H9 (cell line): ENCODE measurements at regions not wholly inside any gene's neighbourhood (a gene's known extent, or its start where the extent isn't known, plus 50 kb on each side); places are given as distances from the start of the nearest gene placed in this dataset.

Experiments
- DNase-seq: peaks from one replicate; pipeline ENCODE4 v3.0.0-alpha.2; 2017
- H2AFZ ChIP-seq: one replicate; pipeline ENCODE4 v1.6.1; 2013; ENCODE audit warnings: mild to moderate bottlenecking, low read length, control low read depth, moderate library complexity
- H2AK5ac ChIP-seq: 2 replicates; pipeline ENCODE4 v1.6.1; 2013; ENCODE audit warnings: low read length, control low read depth, mixed read lengths; ENCODE audit not compliant: insufficient read length
- H2BK120ac ChIP-seq: one replicate; pipeline ENCODE4 v1.6.1; 2013; ENCODE audit warnings: low read depth, mild to moderate bottlenecking, low read length, control low read depth, inconsistent platforms; ENCODE audit not compliant: poor library complexity, severe bottlenecking
- H2BK12ac ChIP-seq: 2 replicates; pipeline ENCODE4 v1.6.1; 2013; ENCODE audit warnings: low read length, control low read depth, mixed read lengths, low read depth; ENCODE audit not compliant: insufficient read length
- H2BK15ac ChIP-seq: 2 replicates; pipeline ENCODE4 v1.6.1; 2013; ENCODE audit warnings: low read depth, low read length, control low read depth
- H2BK20ac ChIP-seq: one replicate; pipeline ENCODE4 v1.6.1; 2013; ENCODE audit warnings: low read depth, mild to moderate bottlenecking, low read length, control low read depth, inconsistent platforms; ENCODE audit not compliant: poor library complexity, severe bottlenecking
- H2BK5ac ChIP-seq: 2 replicates; pipeline ENCODE4 v1.6.1; 2013; ENCODE audit warnings: low read length, control low read depth, mixed read lengths; ENCODE audit not compliant: insufficient read length
- H3K14ac ChIP-seq: 2 replicates; pipeline ENCODE4 v1.6.1; 2013; ENCODE audit warnings: low read length, control low read depth; ENCODE audit not compliant: insufficient read depth
- H3K18ac ChIP-seq: 2 replicates; pipeline ENCODE4 v1.6.1; 2013; ENCODE audit warnings: low read depth, mild to moderate bottlenecking, mixed read lengths, low read length, control low read depth; ENCODE audit not compliant: insufficient read length
- H3K23ac ChIP-seq: 2 replicates; pipeline ENCODE4 v1.6.1; 2013; ENCODE audit warnings: low read length, control low read depth, mixed read lengths, low read depth; ENCODE audit not compliant: insufficient read length
- H3K23me2 ChIP-seq: 2 replicates; pipeline ENCODE4 v1.6.1; 2013; ENCODE audit warnings: low read depth, mild to moderate bottlenecking, mixed read lengths, low read length, control low read depth; ENCODE audit not compliant: insufficient read length, poor library complexity, severe bottlenecking
- H3K27ac ChIP-seq: 2 replicates; pipeline ENCODE4 v1.5.1; 2013; ENCODE audit warnings: low read length, control low read depth, mixed read lengths, low read depth; ENCODE audit not compliant: insufficient read length
- H3K27me3 ChIP-seq: 2 replicates; pipeline ENCODE4 v1.6.1; 2013; ENCODE audit warnings: low read length, control low read depth, inconsistent platforms; ENCODE audit not compliant: insufficient read depth
- H3K4ac ChIP-seq: 2 replicates; pipeline ENCODE4 v1.6.1; 2013; ENCODE audit warnings: low read depth, mild to moderate bottlenecking, control low read depth, inconsistent platforms, low read length, moderate library complexity
- H3K4me1 ChIP-seq: 2 replicates; pipeline ENCODE4 v1.6.1; 2013; ENCODE audit warnings: low read length, control low read depth, inconsistent platforms; ENCODE audit not compliant: insufficient read depth
- H3K4me2 ChIP-seq: 2 replicates; pipeline ENCODE4 v1.6.1; 2013; ENCODE audit warnings: low read length, control low read depth, mixed read lengths; ENCODE audit not compliant: insufficient read length, insufficient read depth
- H3K56ac ChIP-seq: 2 replicates; pipeline ENCODE4 v1.6.1; 2013; ENCODE audit warnings: low read depth, mild to moderate bottlenecking, mixed read lengths, low read length, control low read depth; ENCODE audit not compliant: insufficient read length
- H3K79me1 ChIP-seq: 2 replicates; pipeline ENCODE4 v1.6.1; 2013; ENCODE audit warnings: low read depth, mild to moderate bottlenecking, moderate library complexity, low read length, control low read depth, inconsistent platforms; ENCODE audit not compliant: insufficient read depth, poor library complexity, severe bottlenecking
- H3K79me2 ChIP-seq: 2 replicates; pipeline ENCODE4 v1.6.1; 2013; ENCODE audit warnings: low read length, control low read depth, inconsistent platforms; ENCODE audit not compliant: insufficient read depth
- H3K9ac ChIP-seq: 2 replicates; pipeline ENCODE4 v1.6.1; 2013; ENCODE audit warnings: low read length, control low read depth, mixed read lengths; ENCODE audit not compliant: insufficient read length; ENCODE audit errors: extremely low read depth
- H3K9me3 ChIP-seq: one replicate; pipeline ENCODE4 v1.6.1; 2013; ENCODE audit warnings: low read depth, low read length, inconsistent platforms; ENCODE audit not compliant: control insufficient read depth
- H3T11ph ChIP-seq: one replicate; pipeline ENCODE4 v1.6.1; 2013; ENCODE audit warnings: mild to moderate bottlenecking, low read length, control low read depth, inconsistent platforms
- H4K20me1 ChIP-seq: one replicate; pipeline ENCODE4 v1.6.1; 2013; ENCODE audit not compliant: control insufficient read depth, insufficient read length, insufficient read depth
- H4K5ac ChIP-seq: 2 replicates; pipeline ENCODE4 v1.6.1; 2013; ENCODE audit warnings: low read depth, mild to moderate bottlenecking, mixed read lengths, low read length, control low read depth; ENCODE audit not compliant: insufficient read length
- H4K8ac ChIP-seq: replicated peaks from 2 replicates; pipeline ENCODE4 v1.6.1; 2013; ENCODE audit warnings: low read length, control low read depth, mixed read lengths, low read depth; ENCODE audit not compliant: insufficient read length
- H4K91ac ChIP-seq: 2 replicates; pipeline ENCODE4 v1.6.1; 2013; ENCODE audit warnings: low read depth, mild to moderate bottlenecking, moderate library complexity, mixed read lengths, low read length, control low read depth; ENCODE audit not compliant: insufficient read length
- H3K27ac Mint-ChIP-seq, 3 experiments: 2 replicates in 2 of 3; 3 replicates in 1 of 3; pipeline ENCODE4 v1.8.0; 2020 to 2021; ENCODE audit warnings: mixed read lengths in 3 of 3, mild to moderate bottlenecking in 1 of 3, moderate library complexity in 1 of 3
- H3K27me3 Mint-ChIP-seq: 2 replicates; pipeline ENCODE4 v1.8.0; 2021; ENCODE audit warnings: low read depth, mild to moderate bottlenecking, moderate library complexity, mixed read lengths
- H3K36me3 Mint-ChIP-seq, 3 experiments: 2 replicates in 2 of 3; 3 replicates in 1 of 3; pipeline ENCODE4 v1.8.0; 2020 to 2021; ENCODE audit warnings: low read depth in 3 of 3, mixed read lengths in 3 of 3; ENCODE audit not compliant: insufficient read depth in 1 of 3
- H3K4me1 Mint-ChIP-seq, 2 experiments: 2 replicates each; pipeline ENCODE4 v1.8.0; 2020; ENCODE audit warnings: mixed read lengths in 2 of 2
- H3K4me3 Mint-ChIP-seq, 2 experiments: 2 replicates in 1 of 2; 3 replicates in 1 of 2; pipeline ENCODE4 v1.8.0; 2020 to 2021; ENCODE audit warnings: mild to moderate bottlenecking in 2 of 2, mixed read lengths in 2 of 2, moderate library complexity in 1 of 2
- H3K9me3 Mint-ChIP-seq, 2 experiments: 2 replicates in 1 of 2; 3 replicates in 1 of 2; pipeline ENCODE4 v1.8.0; 2020; ENCODE audit warnings: mild to moderate bottlenecking in 2 of 2, mixed read lengths in 2 of 2, moderate library complexity in 1 of 2
- WGBS: extraction: QIAGEN DNeasy Blood & Tissue Kit; methylation state at CpG from one replicate; pipeline ENCODE4 v1.1.7; 2013; ENCODE audit warnings: missing lambda C conversion rate, low lambda C conversion rate, mixed read lengths; ENCODE audit not compliant: insufficient read length; ENCODE audit errors: extremely low coverage; 5-methylcytosine and 5-hydroxymethylcytosine counted together
- TF ChIP-seq, protein P1 (sequence below): fragments of 200-600 bp; sonication (generic); conservative IDR thresholded peaks from 3 replicates; pipeline ENCODE4 v1.8.0; 2021; ENCODE audit warnings: antibody characterized with exemption, mild to moderate bottlenecking

DNA sequence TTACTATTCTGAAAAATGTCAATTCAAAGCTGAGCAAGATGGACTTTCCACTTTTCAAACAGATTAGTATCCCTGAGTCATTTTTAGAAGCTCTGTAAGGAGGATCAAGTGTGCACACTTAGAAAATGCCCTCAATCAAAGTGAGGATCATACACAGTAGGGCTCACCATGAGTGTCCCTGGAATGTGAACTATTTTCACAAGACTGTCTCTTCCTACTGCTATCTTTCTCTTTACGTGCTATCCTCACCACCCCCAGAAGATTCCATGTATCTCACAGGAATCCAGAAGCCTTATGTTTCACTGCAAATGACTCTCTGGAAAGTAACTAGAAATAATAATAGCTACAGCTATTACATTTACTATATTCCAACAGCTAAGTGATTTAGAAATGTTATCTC is 349.9 kb upstream of the TGFBR2 start:
- H3K4ac ChIP-seq: no peak overlapping the region
- H3T11ph ChIP-seq: no peak overlapping the region
- Mint-ChIP-seq H3K4me3 (no peak overlapping the region), H3K9me3 (peaks cover 10 to 19% of the 10 kb centered on the region in 2 experiments), H3K36me3 (peaks cover 5 to 45% (median 17%) of the 10 kb centered on the region in 3 experiments; a peak in 5 of 7 replicates), H3K27ac (no peak overlapping the region), H3K4me1 (peaks cover 33 to 37% of the 10 kb centered on the region in 2 experiments), H3K27me3 (no peaks in the 10 kb centered on the region)
- H3K18ac ChIP-seq: no peak overlapping the region
- no peak overlapping the region for H3K14ac ChIP-seq
- H2BK5ac ChIP-seq: no peak overlapping the region
- no peak overlapping the region for H3K9ac ChIP-seq
- H3K27ac ChIP-seq: no peak overlapping the region
- no peak overlapping the region for H2AFZ ChIP-seq
- no peak overlapping the region for H2BK120ac ChIP-seq
- TF ChIP-seq, protein P1, sequence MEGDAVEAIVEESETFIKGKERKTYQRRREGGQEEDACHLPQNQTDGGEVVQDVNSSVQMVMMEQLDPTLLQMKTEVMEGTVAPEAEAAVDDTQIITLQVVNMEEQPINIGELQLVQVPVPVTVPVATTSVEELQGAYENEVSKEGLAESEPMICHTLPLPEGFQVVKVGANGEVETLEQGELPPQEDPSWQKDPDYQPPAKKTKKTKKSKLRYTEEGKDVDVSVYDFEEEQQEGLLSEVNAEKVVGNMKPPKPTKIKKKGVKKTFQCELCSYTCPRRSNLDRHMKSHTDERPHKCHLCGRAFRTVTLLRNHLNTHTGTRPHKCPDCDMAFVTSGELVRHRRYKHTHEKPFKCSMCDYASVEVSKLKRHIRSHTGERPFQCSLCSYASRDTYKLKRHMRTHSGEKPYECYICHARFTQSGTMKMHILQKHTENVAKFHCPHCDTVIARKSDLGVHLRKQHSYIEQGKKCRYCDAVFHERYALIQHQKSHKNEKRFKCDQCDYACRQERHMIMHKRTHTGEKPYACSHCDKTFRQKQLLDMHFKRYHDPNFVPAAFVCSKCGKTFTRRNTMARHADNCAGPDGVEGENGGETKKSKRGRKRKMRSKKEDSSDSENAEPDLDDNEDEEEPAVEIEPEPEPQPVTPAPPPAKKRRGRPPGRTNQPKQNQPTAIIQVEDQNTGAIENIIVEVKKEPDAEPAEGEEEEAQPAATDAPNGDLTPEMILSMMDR: no peak
- no peak overlapping the region for H2BK12ac ChIP-seq
- no peak overlapping the region for H3K23ac ChIP-seq
- no peak overlapping the region for H4K91ac ChIP-seq
- H4K8ac ChIP-seq: no peak overlapping the region
- no peak for DNase-seq
- H2BK15ac ChIP-seq: no peak overlapping the region
- no peak overlapping the region for H3K4me2 ChIP-seq
- no peaks in the 10 kb centered on the region for H4K20me1 ChIP-seq
- H3K79me1 ChIP-seq: no peaks in the 10 kb centered on the region
- H2AK5ac ChIP-seq: no peak overlapping the region
- no peaks in the 10 kb centered on the region for H3K27me3 ChIP-seq
- no peaks in the 10 kb centered on the region for H3K9me3 ChIP-seq
- no peaks in the 10 kb centered on the region for H3K79me2 ChIP-seq
- H3K23me2 ChIP-seq: no peaks in the 10 kb centered on the region
- WGBS: no CpG with 5 or more reads among the region's 1 CpG
- no peak overlapping the region for H4K5ac ChIP-seq
- no peak overlapping the region for H3K56ac ChIP-seq
- H3K4me1 ChIP-seq: no peaks in the 10 kb centered on the region
- no peak overlapping the region for H2BK20ac ChIP-seq
